ENCODE measurements at regions not wholly inside any gene's neighbourhood (a gene's known extent, or its start where the extent isn't known, plus 50 kb on each side); places are given as distances from the start of the nearest gene placed in this dataset.

DNA sequence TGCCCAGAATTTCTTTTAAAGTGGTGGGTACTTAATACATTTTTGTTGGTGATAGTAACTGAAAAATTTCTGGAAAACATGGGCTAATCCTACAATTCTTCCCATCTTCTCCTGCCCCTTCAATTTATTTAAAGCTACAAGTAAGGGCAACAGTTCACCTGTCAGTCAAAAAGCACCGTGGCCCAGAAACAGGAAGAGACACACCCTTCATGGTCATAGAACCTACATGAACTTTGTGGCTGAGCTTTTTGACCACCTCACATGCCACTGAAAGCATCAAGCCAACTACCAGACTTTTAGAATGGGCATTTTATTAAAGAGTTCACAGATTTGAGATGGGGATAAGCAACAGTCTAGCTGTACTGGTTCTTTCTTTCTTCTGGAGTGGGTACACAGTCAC lies 201.1 kb upstream of the CNR1 start:
- TF ChIP-seq, protein P1, sequence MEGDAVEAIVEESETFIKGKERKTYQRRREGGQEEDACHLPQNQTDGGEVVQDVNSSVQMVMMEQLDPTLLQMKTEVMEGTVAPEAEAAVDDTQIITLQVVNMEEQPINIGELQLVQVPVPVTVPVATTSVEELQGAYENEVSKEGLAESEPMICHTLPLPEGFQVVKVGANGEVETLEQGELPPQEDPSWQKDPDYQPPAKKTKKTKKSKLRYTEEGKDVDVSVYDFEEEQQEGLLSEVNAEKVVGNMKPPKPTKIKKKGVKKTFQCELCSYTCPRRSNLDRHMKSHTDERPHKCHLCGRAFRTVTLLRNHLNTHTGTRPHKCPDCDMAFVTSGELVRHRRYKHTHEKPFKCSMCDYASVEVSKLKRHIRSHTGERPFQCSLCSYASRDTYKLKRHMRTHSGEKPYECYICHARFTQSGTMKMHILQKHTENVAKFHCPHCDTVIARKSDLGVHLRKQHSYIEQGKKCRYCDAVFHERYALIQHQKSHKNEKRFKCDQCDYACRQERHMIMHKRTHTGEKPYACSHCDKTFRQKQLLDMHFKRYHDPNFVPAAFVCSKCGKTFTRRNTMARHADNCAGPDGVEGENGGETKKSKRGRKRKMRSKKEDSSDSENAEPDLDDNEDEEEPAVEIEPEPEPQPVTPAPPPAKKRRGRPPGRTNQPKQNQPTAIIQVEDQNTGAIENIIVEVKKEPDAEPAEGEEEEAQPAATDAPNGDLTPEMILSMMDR (IDR thresholded peaks at IDR 0.05): no peak
- no peak for TF ChIP-seq POLR2A (IDR thresholded peaks at IDR 0.05)

Measured in tibial nerve (tissue), 3 donors.